Prostate gland (tissue), 2 donors: ENCODE measurements at regions not wholly inside any gene's neighbourhood (a gene's known extent, or its start where the extent isn't known, plus 50 kb on each side); places are given as distances from the start of the nearest gene placed in this dataset.

Experiments used
- CTCF ChIP-seq, 4 experiments: fragments of 200-600 bp in 2 of 4; fragments of 450-650 bp in 2 of 4; sonication (generic) in 2 of 4; IDR thresholded peaks; 1 replicate in 3 of 4; 2 replicates in 1 of 4; pipeline ENCODE4 v1.5.1; 2016 to 2019; ENCODE audit warnings: antibody characterized with exemption in 4 of 4, mild to moderate bottlenecking in 2 of 4, moderate library complexity in 2 of 4
- POLR2A ChIP-seq: fragments of 450-650 bp; IDR thresholded peaks from one replicate; pipeline ENCODE4 v1.6.1; 2016; ENCODE audit warnings: antibody characterized with exemption, mild to moderate bottlenecking

DNA sequence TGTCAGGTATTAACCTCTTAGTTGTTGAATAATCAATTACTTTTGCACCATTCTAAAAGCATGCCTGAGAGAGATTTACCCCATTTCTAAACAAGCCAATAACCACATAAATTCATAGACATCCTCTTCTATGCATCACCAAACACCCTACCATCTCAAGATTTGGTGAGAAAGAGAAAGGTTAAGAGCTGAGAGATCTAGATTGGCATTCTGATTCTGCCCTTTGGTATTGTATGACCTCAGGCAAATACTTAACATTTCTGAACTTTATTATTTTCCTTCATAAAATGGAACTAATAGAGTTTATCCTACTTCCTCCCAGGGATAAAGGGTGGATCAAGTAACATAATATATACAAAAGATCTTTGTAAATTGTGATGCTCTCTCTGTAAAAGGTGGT lies 146.5 kb upstream of the MME start:
- TF ChIP-seq POLR2A (no peak), CTCF (IDR thresholded peaks at IDR 0.05) (no peak)
